Naive B cell (primary cell): ENCODE measurements at regions not wholly inside any gene's neighbourhood (a gene's known extent, or its start where the extent isn't known, plus 50 kb on each side); places are given as distances from the start of the nearest gene placed in this dataset.

Experiments used
- ATAC-seq, 2 donors: fragments of 150-1000 bp; cut with Tn5 transposase; 2 replicates each; pipeline ENCODE4 v1.10.0; 2021; ENCODE audit warnings: low read depth in 2 of 2, mild to moderate bottlenecking in 2 of 2, moderate library complexity in 2 of 2
- DNase-seq: peaks from one replicate; pipeline ENCODE4 v3.0.0; 2022
- H3K27ac Mint-ChIP-seq, 6 donors: one replicate each; pipeline ENCODE4 v1.8.0; 2020 to 2022; ENCODE audit warnings: mild to moderate bottlenecking in 6 of 6, mixed read lengths in 6 of 6, moderate library complexity in 5 of 6, inconsistent platforms in 2 of 6
- H3K27me3 Mint-ChIP-seq, 3 donors: one replicate each; pipeline ENCODE4 v1.8.0; 2021 to 2022; ENCODE audit warnings: mixed read lengths in 3 of 3, mild to moderate bottlenecking in 1 of 3
- H3K36me3 Mint-ChIP-seq, 2 donors: one replicate each; pipeline ENCODE4 v1.8.0; 2020 to 2022; ENCODE audit warnings: mixed read lengths in 2 of 2, inconsistent platforms in 1 of 2, mild to moderate bottlenecking in 1 of 2
- H3K4me1 Mint-ChIP-seq, 3 donors: one replicate each; pipeline ENCODE4 v1.8.0; 2020 to 2022; ENCODE audit warnings: mixed read lengths in 3 of 3, inconsistent platforms in 1 of 3, mild to moderate bottlenecking in 1 of 3, moderate library complexity in 1 of 3
- H3K4me3 Mint-ChIP-seq, 8 donors: one replicate each; pipeline ENCODE4 v1.8.0; 2020 to 2022; ENCODE audit warnings: mild to moderate bottlenecking in 8 of 8, mixed read lengths in 8 of 8, moderate library complexity in 8 of 8, inconsistent platforms in 2 of 8
- H3K9me3 Mint-ChIP-seq, 7 donors: one replicate each; pipeline ENCODE4 v1.8.0; 2020 to 2022; ENCODE audit warnings: mixed read lengths in 7 of 7, mild to moderate bottlenecking in 5 of 7, inconsistent platforms in 2 of 7, moderate library complexity in 1 of 7

- Mint-ChIP-seq H3K4me3 (peak overlapping the region in 1 of 8 donors; percentile 58), H3K27ac (no peak overlapping the region), H3K4me1 (no peaks in the 10 kb centered on the region), H3K36me3 (no peaks in the 10 kb centered on the region), H3K9me3 (peaks cover 0 to 4% (median 0%) of the 10 kb centered on the region in 7 donors), H3K27me3 (no peaks in the 10 kb centered on the region)
- no peak for ATAC-seq
- no peak for DNase-seq
Observed at GRCh38 chr21:20257052-20257740, 741.0 kb upstream of the NCAM2 start.

GRCh38 chr21:20258542-20258941 is 739.7 kb upstream of the NCAM2 start:
- no peaks in the 10 kb centered on the region for H3K27me3 Mint-ChIP-seq
- H3K4me1 Mint-ChIP-seq, result no peaks in the 10 kb centered on the region
- peaks cover 0 to 4% (median 0%) of the 10 kb centered on the region in 7 donors for H3K9me3 Mint-ChIP-seq
- DNase-seq (no peak), ATAC-seq (no peak)
- peak overlapping the region in 1 of 6 donors; percentile 78 for H3K27ac Mint-ChIP-seq
- H3K36me3 Mint-ChIP-seq, result no peaks in the 10 kb centered on the region
- H3K4me3 Mint-ChIP-seq, result no peak overlapping the region

- H3K27ac Mint-ChIP-seq, result no peak overlapping the region
Observed at GRCh38 chr21:20259031-20259867, 739.0 kb upstream of the NCAM2 start.

GRCh38 chr21:20260124-20260523 is 738.1 kb upstream of the NCAM2 start:
- DNase-seq (no peak), ATAC-seq (no peak)
- no peaks in the 10 kb centered on the region for H3K27me3 Mint-ChIP-seq
- peaks cover 0 to 4% (median 0%) of the 10 kb centered on the region in 7 donors for H3K9me3 Mint-ChIP-seq
- H3K4me3 Mint-ChIP-seq, result no peak overlapping the region
- H3K4me1 Mint-ChIP-seq, result no peaks in the 10 kb centered on the region
- H3K36me3 Mint-ChIP-seq, result no peaks in the 10 kb centered on the region
- H3K27ac Mint-ChIP-seq, result peak overlapping the region in 1 of 6 donors; percentile 36

More at GRCh38 chr21:20259031-20259867, 739.0 kb upstream of the NCAM2 start:
- ATAC-seq (no peak), DNase-seq (no peak)
- Mint-ChIP-seq H3K4me3 (no peak overlapping the region), H3K36me3 (no peaks in the 10 kb centered on the region), H3K9me3 (peaks cover 0 to 4% (median 0%) of the 10 kb centered on the region in 7 donors), H3K4me1 (no peaks in the 10 kb centered on the region), H3K27me3 (no peaks in the 10 kb centered on the region)

- Mint-ChIP-seq H3K27me3 (no peaks in the 10 kb centered on the region), H3K9me3 (peaks cover 0 to 4% (median 0%) of the 10 kb centered on the region in 7 donors), H3K36me3 (no peaks in the 10 kb centered on the region), H3K27ac (no peak overlapping the region), H3K4me3 (no peak overlapping the region), H3K4me1 (no peaks in the 10 kb centered on the region)
- ATAC-seq (no peak), DNase-seq (no peak)
Observed at GRCh38 chr21:20261364-20261763, 736.8 kb upstream of the NCAM2 start.

- no peaks in the 10 kb centered on the region for H3K36me3 Mint-ChIP-seq
- no peak overlapping the region for H3K27ac Mint-ChIP-seq
- no peak for ATAC-seq
- no peaks in the 10 kb centered on the region for H3K4me1 Mint-ChIP-seq
- no peak overlapping the region for H3K4me3 Mint-ChIP-seq
- H3K9me3 Mint-ChIP-seq, result peaks cover 0 to 2% (median 0%) of the 10 kb centered on the region in 7 donors
- no peaks in the 10 kb centered on the region for H3K27me3 Mint-ChIP-seq
- no peak for DNase-seq
Observed at GRCh38 chr21:20265707-20266440, 732.3 kb upstream of the NCAM2 start.

GRCh38 chr21:20266441-20266710 is 731.8 kb upstream of the NCAM2 start:
- Mint-ChIP-seq H3K9me3 (peaks cover 0 to 2% (median 0%) of the 10 kb centered on the region in 7 donors), H3K27me3 (no peaks in the 10 kb centered on the region), H3K36me3 (no peaks in the 10 kb centered on the region), H3K4me1 (no peaks in the 10 kb centered on the region), H3K4me3 (no peak overlapping the region), H3K27ac (no peak overlapping the region)
- DNase-seq, result no peak
- ATAC-seq, result no peak

GRCh38 chr21:20270365-20271055 is 727.7 kb upstream of the NCAM2 start:
- no peaks in the 10 kb centered on the region for H3K27me3 Mint-ChIP-seq
- H3K4me1 Mint-ChIP-seq, result no peaks in the 10 kb centered on the region
- no peak overlapping the region for H3K4me3 Mint-ChIP-seq
- peaks cover 7 to 9% (median 9%) of the 10 kb centered on the region in 7 donors for H3K9me3 Mint-ChIP-seq
- no peak overlapping the region for H3K27ac Mint-ChIP-seq
- ATAC-seq (no peak), DNase-seq (no peak)
- H3K36me3 Mint-ChIP-seq, result no peaks in the 10 kb centered on the region

- Mint-ChIP-seq H3K27me3 (no peaks in the 10 kb centered on the region), H3K36me3 (no peaks in the 10 kb centered on the region), H3K4me3 (no peak overlapping the region), H3K27ac (no peak overlapping the region), H3K4me1 (no peaks in the 10 kb centered on the region), H3K9me3 (peaks cover 7 to 9% (median 9%) of the 10 kb centered on the region in 7 donors)
- ATAC-seq (no peak), DNase-seq (no peak)
Observed at GRCh38 chr21:20272791-20273362, 725.3 kb upstream of the NCAM2 start.

GRCh38 chr21:20276377-20276776 is 721.8 kb upstream of the NCAM2 start:
- H3K27ac Mint-ChIP-seq, result no peak overlapping the region
- no peaks in the 10 kb centered on the region for H3K36me3 Mint-ChIP-seq
- H3K9me3 Mint-ChIP-seq, result peaks cover 7 to 12% (median 9%) of the 10 kb centered on the region in 7 donors
- DNase-seq (no peak), ATAC-seq (no peak)
- no peaks in the 10 kb centered on the region for H3K27me3 Mint-ChIP-seq
- H3K4me3 Mint-ChIP-seq, result no peak overlapping the region
- no peaks in the 10 kb centered on the region for H3K4me1 Mint-ChIP-seq

GRCh38 chr21:20276954-20277353 is 721.3 kb upstream of the NCAM2 start:
- Mint-ChIP-seq H3K27me3 (no peaks in the 10 kb centered on the region), H3K36me3 (no peaks in the 10 kb centered on the region), H3K27ac (no peak overlapping the region), H3K4me3 (no peak overlapping the region), H3K9me3 (peaks cover 7 to 12% (median 9%) of the 10 kb centered on the region in 7 donors), H3K4me1 (no peaks in the 10 kb centered on the region)
- no peak for ATAC-seq
- no peak for DNase-seq

GRCh38 chr21:20283836-20284235 is 714.4 kb upstream of the NCAM2 start:
- no peak for DNase-seq
- Mint-ChIP-seq H3K27ac (no peak overlapping the region), H3K36me3 (no peaks in the 10 kb centered on the region), H3K4me1 (no peaks in the 10 kb centered on the region), H3K27me3 (no peaks in the 10 kb centered on the region), H3K9me3 (peaks cover 0 to 3% (median 0%) of the 10 kb centered on the region in 7 donors), H3K4me3 (no peak overlapping the region)
- no peak for ATAC-seq

- DNase-seq (no peak), ATAC-seq (no peak)
- Mint-ChIP-seq H3K4me3 (no peak overlapping the region), H3K27ac (no peak overlapping the region), H3K9me3 (peaks cover 0 to 4% (median 0%) of the 10 kb centered on the region in 7 donors), H3K27me3 (no peaks in the 10 kb centered on the region), H3K4me1 (no peaks in the 10 kb centered on the region), H3K36me3 (no peaks in the 10 kb centered on the region)
Observed at GRCh38 chr21:20292280-20292679, 705.9 kb upstream of the NCAM2 start.
